Neural progenitor cell (in vitro differentiated cells): ENCODE measurements at regions not wholly inside any gene's neighbourhood (a gene's known extent, or its start where the extent isn't known, plus 50 kb on each side); places are given as distances from the start of the nearest gene placed in this dataset.

Experiments used
- CTCF ChIP-seq: fragments of 200-600 bp; sonication (generic); IDR thresholded peaks from 2 replicates; pipeline ENCODE4 v1.5.1; 2017; ENCODE audit warnings: antibody characterized with exemption, mild to moderate bottlenecking
- EZH2 ChIP-seq: fragments of 200-600 bp; sonication (generic); IDR thresholded peaks from 2 replicates; pipeline ENCODE4 v1.6.1; 2017; ENCODE audit warnings: antibody characterized with exemption, mild to moderate bottlenecking, moderate library complexity
- EZH2phosphoT487 ChIP-seq: fragments of 200-600 bp; sonication (generic); IDR thresholded peaks from 2 replicates; pipeline ENCODE4 v1.6.1; 2017; ENCODE audit warnings: antibody characterized with exemption

- TF ChIP-seq EZH2, result no peak
- TF ChIP-seq CTCF, result no peak
- no peak for TF ChIP-seq EZH2phosphoT487
Measured at GRCh38 chr12:124481257-124481750, 86.1 kb downstream of the NCOR2 start.
